LNCaP clone FGC (cell line): ENCODE measurements at regions not wholly inside any gene's neighbourhood (a gene's known extent, or its start where the extent isn't known, plus 50 kb on each side); places are given as distances from the start of the nearest gene placed in this dataset.

Source experiments
- DNase-seq: peaks from one replicate; pipeline ENCODE4 v3.0.0-alpha.2; 2011; ENCODE audit warnings: low read depth
- H3K4me3 ChIP-seq: 2 replicates; pipeline ENCODE4 v1.5.1; 2011; ENCODE audit warnings: mild to moderate bottlenecking, low read depth, low read length, control low read depth
- CTCF ChIP-seq: IDR thresholded peaks from 2 replicates; pipeline ENCODE4 v1.5.1; 2012; ENCODE audit warnings: mild to moderate bottlenecking; ENCODE audit not compliant: control insufficient read depth, insufficient read depth; ENCODE audit errors: extremely low read depth

- H3K4me3 ChIP-seq = no peak overlapping the region
- TF ChIP-seq CTCF = no peak
- DNase-seq = no peak
Observed at GRCh38 chr11:131044851-131045250, 128.6 kb upstream of the SNX19 start.

DNA sequence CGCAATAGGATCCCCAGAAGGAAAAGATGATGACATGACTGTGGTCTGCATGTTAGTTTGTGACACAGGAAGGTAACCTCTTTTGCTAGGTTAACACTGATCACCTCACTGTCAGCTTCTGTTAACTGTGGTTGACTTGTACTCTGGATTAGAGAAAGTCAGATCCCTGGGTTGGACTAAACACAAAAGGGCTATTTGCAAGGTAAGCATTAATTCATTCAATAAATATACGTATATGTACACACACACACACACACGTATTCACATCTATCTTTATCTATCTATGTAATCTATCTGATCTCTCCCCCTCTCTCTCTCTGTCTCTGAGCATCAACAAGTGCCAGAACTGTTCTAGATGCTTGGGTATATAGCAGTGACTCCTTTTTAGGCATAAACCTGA is 136.1 kb upstream of the SNX19 start:
- DNase-seq = no peak
- TF ChIP-seq CTCF = no peak

DNA sequence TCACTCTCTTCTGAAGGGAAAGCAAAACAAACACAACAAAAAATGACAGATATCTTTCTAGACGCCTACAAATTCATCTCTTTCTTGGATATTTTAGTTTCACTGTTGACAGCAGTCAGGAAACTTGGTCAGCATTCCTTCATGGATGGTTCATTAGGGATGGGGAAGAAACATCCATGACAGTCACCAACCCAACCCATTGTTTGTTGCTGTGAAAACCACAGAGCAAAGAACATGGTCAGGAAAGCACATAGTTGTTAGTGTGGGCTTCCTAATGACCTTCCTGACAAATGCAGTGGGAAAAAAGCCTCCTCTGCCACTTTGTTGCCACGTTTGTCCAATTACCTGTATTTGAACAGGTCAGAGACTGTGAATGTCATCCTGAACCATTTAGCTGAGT is 139.8 kb upstream of the SNX19 start:
- no peak for TF ChIP-seq CTCF
- DNase-seq = no peak
- no peak overlapping the region for H3K4me3 ChIP-seq

More for the DNA sequence above, 136.1 kb upstream of the SNX19 start:
- no peak overlapping the region for H3K4me3 ChIP-seq

DNA sequence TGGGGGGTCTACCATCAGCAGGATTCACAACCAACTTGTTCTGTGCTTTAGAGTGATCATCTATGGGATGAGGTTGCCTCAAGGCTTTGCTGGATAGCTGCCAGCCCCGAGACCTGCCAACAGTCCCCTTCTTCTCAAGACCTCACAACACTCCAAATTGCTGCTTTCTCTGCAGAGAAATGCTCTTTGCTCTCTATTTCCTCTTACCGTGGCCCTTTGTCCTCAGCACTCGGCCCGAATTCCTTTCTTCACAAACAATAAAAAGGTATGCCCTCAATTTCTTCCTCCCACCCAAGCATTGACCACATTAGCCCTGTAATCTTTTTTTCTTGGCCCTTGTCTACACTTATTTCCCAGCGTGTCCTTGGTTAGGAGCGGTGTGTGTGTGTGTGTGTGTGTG is 147.4 kb upstream of the SNX19 start:
- no peak for TF ChIP-seq CTCF
- no peak for DNase-seq

DNA sequence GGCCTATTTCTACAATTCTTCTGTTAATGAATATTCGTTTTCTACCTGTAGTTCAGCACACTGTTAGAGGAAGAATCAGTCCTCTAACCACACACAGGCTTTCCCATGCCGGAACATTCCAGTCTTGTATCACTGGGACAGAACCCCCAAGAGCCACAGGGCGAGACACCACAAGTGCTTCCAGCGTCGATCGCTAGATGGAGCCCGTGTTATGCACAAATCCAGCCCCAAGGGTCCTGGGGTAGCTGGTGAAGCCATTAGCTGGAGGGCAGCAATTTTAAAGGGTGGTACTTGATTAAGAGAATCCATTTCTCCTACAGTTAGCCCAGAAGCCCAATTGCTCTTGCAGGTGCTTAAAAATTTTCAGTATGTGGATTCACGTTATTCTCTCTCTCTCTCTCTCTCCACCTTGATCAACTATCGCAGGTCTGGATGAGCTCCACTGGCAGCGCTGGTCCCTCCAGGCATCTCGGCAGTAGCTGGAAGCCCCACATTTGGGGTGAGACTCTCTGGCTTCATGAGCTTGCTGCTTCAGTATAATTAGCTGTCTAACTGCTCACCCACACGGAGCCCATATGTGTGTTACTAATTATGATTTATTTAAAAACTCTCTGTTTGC is 148.2 kb upstream of the SNX19 start:
- no peak overlapping the region for H3K4me3 ChIP-seq
- TF ChIP-seq CTCF = peak; percentile 96
- DNase-seq = no peak

More for the DNA sequence above, 147.4 kb upstream of the SNX19 start:
- H3K4me3 ChIP-seq = no peak overlapping the region

DNA sequence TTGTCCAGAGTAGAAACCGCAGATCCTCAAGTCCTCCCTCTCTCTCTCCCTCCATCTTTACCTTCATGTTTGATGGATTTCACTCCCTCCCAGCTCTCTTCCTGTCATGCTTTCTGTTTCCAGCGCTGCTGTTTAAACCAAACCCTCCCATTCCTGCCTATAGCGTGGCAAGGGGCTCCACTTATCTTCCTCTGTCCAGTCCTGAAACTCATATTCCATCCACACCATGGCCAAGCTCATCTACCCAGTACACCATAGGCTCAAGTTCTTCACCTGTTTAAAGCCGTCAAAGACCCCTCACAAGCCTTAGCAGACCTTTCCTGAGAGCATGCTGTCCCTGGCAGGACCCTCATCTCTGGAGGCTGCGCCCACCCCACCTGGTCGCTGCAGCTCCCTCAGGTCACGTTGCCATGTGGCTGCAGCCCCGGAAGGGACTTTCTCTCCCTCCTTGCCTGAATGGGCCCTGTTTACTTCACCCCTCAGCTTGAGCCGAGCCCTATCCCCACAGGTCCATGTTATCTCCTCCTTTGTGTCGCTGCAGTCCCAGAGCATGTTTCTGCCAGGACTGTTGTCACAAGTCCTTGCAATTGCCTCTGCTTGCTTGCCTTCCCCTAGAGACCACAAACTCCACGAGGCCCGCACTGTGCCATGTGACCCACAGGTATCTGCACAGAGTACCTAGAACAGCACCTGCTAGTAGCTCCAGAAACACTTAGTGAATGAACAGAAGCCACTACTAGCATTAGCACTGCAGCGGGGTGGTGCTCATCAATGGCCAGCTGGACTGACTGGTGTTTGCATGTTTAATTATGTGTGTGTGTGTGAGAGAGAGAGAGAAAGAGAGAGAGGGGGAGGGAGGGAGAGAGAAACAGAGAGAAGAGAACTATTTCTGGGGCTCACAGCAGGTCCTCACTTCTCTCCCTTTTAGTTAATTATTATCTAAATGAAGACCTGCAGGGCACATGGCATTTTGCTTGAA is 149.4 kb upstream of the SNX19 start:
- TF ChIP-seq CTCF = no peak
- DNase-seq = no peak
- no peak overlapping the region for H3K4me3 ChIP-seq
